Iris pigment epithelial cell (primary cell): ENCODE measurements at regions not wholly inside any gene's neighbourhood (a gene's known extent, or its start where the extent isn't known, plus 50 kb on each side); places are given as distances from the start of the nearest gene placed in this dataset.

Experiments
- DNase-seq: peaks from one replicate; pipeline ENCODE4 v3.0.0-alpha.2; 2011; ENCODE audit warnings: low read depth

GRCh38 chr4:137632842-137633241, 100.5 kb upstream of the PCDH18 start:
- no peak for DNase-seq

- DNase-seq: no peak
Measured at GRCh38 chr4:137631605-137632004, 99.3 kb upstream of the PCDH18 start.

GRCh38 chr4:137630252-137630651, 98.0 kb upstream of the PCDH18 start:
- DNase-seq: no peak

GRCh38 chr4:137627739-137628460, 95.6 kb upstream of the PCDH18 start:
- no peak for DNase-seq

- no peak for DNase-seq
Measured at GRCh38 chr4:137626942-137627738, 94.8 kb upstream of the PCDH18 start.

- peak; percentile 5 for DNase-seq
Measured at GRCh38 chr4:137623013-137623412, 90.7 kb upstream of the PCDH18 start.

GRCh38 chr4:137621056-137621455, 88.8 kb upstream of the PCDH18 start:
- DNase-seq: no peak

GRCh38 chr4:137614491-137614890, 82.2 kb upstream of the PCDH18 start:
- DNase-seq: peak; percentile 41

GRCh38 chr4:137611998-137612700, 79.9 kb upstream of the PCDH18 start:
- peak; percentile 35 for DNase-seq

GRCh38 chr4:137610960-137611359, 78.7 kb upstream of the PCDH18 start:
- DNase-seq: peak; percentile 40

GRCh38 chr4:137609718-137610430, 77.6 kb upstream of the PCDH18 start:
- DNase-seq: peak; percentile 71

- peak; percentile 8 for DNase-seq
Measured at GRCh38 chr4:137608085-137608484, 75.8 kb upstream of the PCDH18 start.

- no peak for DNase-seq
Measured at GRCh38 chr4:137602436-137602835, 70.1 kb upstream of the PCDH18 start.

GRCh38 chr4:137601934-137602333, 69.6 kb upstream of the PCDH18 start:
- DNase-seq: peak; percentile 51

GRCh38 chr4:137599734-137600133, 67.4 kb upstream of the PCDH18 start:
- DNase-seq: no peak

GRCh38 chr4:137597752-137598430, 65.6 kb upstream of the PCDH18 start:
- no peak for DNase-seq

GRCh38 chr4:137587796-137588195, 55.5 kb upstream of the PCDH18 start:
- DNase-seq: peak; percentile 66

- no peak for DNase-seq
Measured at GRCh38 chr4:137583671-137584070, 51.4 kb upstream of the PCDH18 start.
